Cardiac muscle cell (in vitro differentiated cells and primary cell): ENCODE measurements at regions not wholly inside any gene's neighbourhood (a gene's known extent, or its start where the extent isn't known, plus 50 kb on each side); places are given as distances from the start of the nearest gene placed in this dataset.

Experiments used
- DNase-seq, 2 donors: peaks; one replicate each; pipeline versions ENCODE4 v3.0.0 to v3.0.0-alpha.2; 2010 to 2017; ENCODE audit warnings: low read depth in 1 of 2, low spot score in 1 of 2
- H3K27ac ChIP-seq: fragments of 200-600 bp; sonication (generic); 2 replicates; pipeline ENCODE4 v1.5.1; 2016
- H3K27me3 ChIP-seq: fragments of 200-600 bp; sonication (generic); 2 replicates; pipeline ENCODE4 v1.6.0; 2016; ENCODE audit warnings: control low read depth
- H3K36me3 ChIP-seq: fragments of 200-600 bp; sonication (generic); 2 replicates; pipeline ENCODE4 v1.5.1; 2016; ENCODE audit warnings: control low read depth
- H3K4me1 ChIP-seq: fragments of 200-600 bp; sonication (generic); 2 replicates; pipeline ENCODE4 v1.8.1; 2017; ENCODE audit warnings: low read depth, mild to moderate bottlenecking, mixed run types
- H3K4me3 ChIP-seq: fragments of 200-600 bp; sonication (generic); 2 replicates; pipeline ENCODE4 v1.5.1; 2016; ENCODE audit warnings: mild to moderate bottlenecking
- H3K9me3 ChIP-seq: fragments of 200-600 bp; sonication (generic); 2 replicates; pipeline ENCODE4 v1.5.1; 2017; ENCODE audit warnings: low read depth, mild to moderate bottlenecking, control low read depth
- CTCF ChIP-seq: IDR thresholded peaks from 2 replicates; pipeline ENCODE4 v1.5.1; 2012; ENCODE audit warnings: low read depth, mild to moderate bottlenecking, low read length

GRCh38 chr5:4738298-4738697 is 401.8 kb upstream of the ADAMTS16 start:
- Histone ChIP-seq H3K27ac (no peak overlapping the region), H3K4me3 (no peak overlapping the region), H3K27me3 (no peaks in the 10 kb centered on the region), H3K9me3 (no peaks in the 10 kb centered on the region), H3K36me3 (no peaks in the 10 kb centered on the region), H3K4me1 (no peaks in the 10 kb centered on the region)
- no peak for TF ChIP-seq CTCF
- DNase-seq: no peak

- Histone ChIP-seq H3K4me1 (no peaks in the 10 kb centered on the region), H3K36me3 (no peaks in the 10 kb centered on the region), H3K4me3 (no peak overlapping the region), H3K27ac (no peak overlapping the region), H3K9me3 (no peaks in the 10 kb centered on the region), H3K27me3 (no peaks in the 10 kb centered on the region)
- DNase-seq: no peak
- no peak for TF ChIP-seq CTCF
Observed at GRCh38 chr5:4740156-4740555, 400.0 kb upstream of the ADAMTS16 start.

- H3K9me3 ChIP-seq: no peaks in the 10 kb centered on the region
- no peak overlapping the region for H3K4me3 ChIP-seq
- no peak overlapping the region for H3K27ac ChIP-seq
- TF ChIP-seq CTCF: no peak
- no peaks in the 10 kb centered on the region for H3K4me1 ChIP-seq
- DNase-seq: no peak
- no peaks in the 10 kb centered on the region for H3K36me3 ChIP-seq
- no peaks in the 10 kb centered on the region for H3K27me3 ChIP-seq
Observed at GRCh38 chr5:4758550-4758949, 381.6 kb upstream of the ADAMTS16 start.

- no peak for DNase-seq
- Histone ChIP-seq H3K36me3 (no peaks in the 10 kb centered on the region), H3K27ac (no peak overlapping the region), H3K9me3 (no peaks in the 10 kb centered on the region), H3K27me3 (no peaks in the 10 kb centered on the region), H3K4me3 (no peak overlapping the region), H3K4me1 (no peaks in the 10 kb centered on the region)
- no peak for TF ChIP-seq CTCF
Observed at GRCh38 chr5:4758996-4759395, 381.1 kb upstream of the ADAMTS16 start.

- Histone ChIP-seq H3K36me3 (no peaks in the 10 kb centered on the region), H3K27ac (no peak overlapping the region), H3K4me1 (no peaks in the 10 kb centered on the region), H3K27me3 (no peaks in the 10 kb centered on the region), H3K9me3 (no peaks in the 10 kb centered on the region), H3K4me3 (no peak overlapping the region)
- DNase-seq: no peak
- no peak for TF ChIP-seq CTCF
Observed at GRCh38 chr5:4762316-4762715, 377.8 kb upstream of the ADAMTS16 start.

- no peak overlapping the region for H3K4me3 ChIP-seq
- H3K9me3 ChIP-seq: no peaks in the 10 kb centered on the region
- TF ChIP-seq CTCF: no peak
- H3K36me3 ChIP-seq: no peaks in the 10 kb centered on the region
- no peaks in the 10 kb centered on the region for H3K4me1 ChIP-seq
- H3K27ac ChIP-seq: no peak overlapping the region
- no peaks in the 10 kb centered on the region for H3K27me3 ChIP-seq
- no peak for DNase-seq
Observed at GRCh38 chr5:4765411-4765810, 374.7 kb upstream of the ADAMTS16 start.
